Right lobe of liver (tissue), 4 donors: ENCODE measurements at regions not wholly inside any gene's neighbourhood (a gene's known extent, or its start where the extent isn't known, plus 50 kb on each side); places are given as distances from the start of the nearest gene placed in this dataset.

Experiments
- CTCF ChIP-seq, 4 donors: fragments of 200-600 bp in 3 of 4; fragments of 450-650 bp in 1 of 4; IDR thresholded peaks; one replicate each; pipeline versions ENCODE4 v1.5.1 to v1.8.0; 2016 to 2022; ENCODE audit warnings: antibody characterized with exemption in 4 of 4, mild to moderate bottlenecking in 2 of 4
- POLR2A ChIP-seq: fragments of 450-650 bp; IDR thresholded peaks from one replicate; pipeline ENCODE4 v1.6.1; 2017; ENCODE audit warnings: antibody characterized with exemption, mild to moderate bottlenecking
- donor health status: DM: no; HTN: no; CAD: no.
- donor health status: DM: no; HTN: no; CAD: no.
- donor health status: DM: no; HTN: yes; CAD: no.

GRCh38 chr7:155143381-155143780 lies 73.3 kb downstream of the HTR5A start:
- TF ChIP-seq CTCF (IDR thresholded peaks at IDR 0.05) (no peak), POLR2A (no peak)
